ENCODE measurements at regions not wholly inside any gene's neighbourhood (a gene's known extent, or its start where the extent isn't known, plus 50 kb on each side); places are given as distances from the start of the nearest gene placed in this dataset.

- TF ChIP-seq POLR2AphosphoS5 (IDR thresholded peaks at IDR 0.05; ENCODE audit: low read depth, low read length) (no peak), REST (IDR thresholded peaks at IDR 0.05; ENCODE audit: insufficient read depth in 1 of 2, low read depth in 2 of 2, low read length in 2 of 2) (no peak)
Observed at GRCh38 chr4:124804584-124804983, 92.1 kb upstream of the ANKRD50 start.
